ENCODE measurements at regions not wholly inside any gene's neighbourhood (a gene's known extent, or its start where the extent isn't known, plus 50 kb on each side); places are given as distances from the start of the nearest gene placed in this dataset.
"Not testable (repeated sequence)": the region's sequence is repeated elsewhere in the genome, so short reads cannot be mapped to it uniquely, and the experiment has no call there.

- DNase-seq (ENCODE audit: low read depth in 2 of 2, low spot score in 1 of 2) = no peak
Measured at GRCh38 chr12:65673156-65673690, 151.1 kb upstream of the HMGA2 start.

GRCh38 chr12:65673732-65674131 lies 150.6 kb upstream of the HMGA2 start:
- DNase-seq (ENCODE audit: low read depth in 2 of 2, low spot score in 1 of 2) = no peak

GRCh38 chr12:65675141-65675621 lies 149.1 kb upstream of the HMGA2 start:
- no peak for DNase-seq (ENCODE audit: low read depth in 2 of 2, low spot score in 1 of 2)

GRCh38 chr12:65678172-65678571 lies 146.1 kb upstream of the HMGA2 start:
- DNase-seq (ENCODE audit: low read depth in 2 of 2, low spot score in 1 of 2) = not testable (repeated sequence)

- DNase-seq (ENCODE audit: low read depth in 2 of 2, low spot score in 1 of 2) = no peak
Measured at GRCh38 chr12:65681226-65681625, 143.1 kb upstream of the HMGA2 start.

- no peak for DNase-seq (ENCODE audit: low read depth in 2 of 2, low spot score in 1 of 2)
Measured at GRCh38 chr12:65682112-65682511, 142.2 kb upstream of the HMGA2 start.

GRCh38 chr12:65684906-65685305 lies 139.4 kb upstream of the HMGA2 start:
- no peak for DNase-seq (ENCODE audit: low read depth in 2 of 2, low spot score in 1 of 2)

- DNase-seq (ENCODE audit: low read depth in 2 of 2, low spot score in 1 of 2) = no peak
Measured at GRCh38 chr12:65685514-65685913, 138.8 kb upstream of the HMGA2 start.

GRCh38 chr12:65689508-65689907 lies 134.8 kb upstream of the HMGA2 start:
- no peak for DNase-seq (ENCODE audit: low read depth in 2 of 2, low spot score in 1 of 2)

GRCh38 chr12:65690477-65690876 lies 133.8 kb upstream of the HMGA2 start:
- no peak for DNase-seq (ENCODE audit: low read depth in 2 of 2, low spot score in 1 of 2)

GRCh38 chr12:65694130-65694529 lies 130.2 kb upstream of the HMGA2 start:
- DNase-seq (ENCODE audit: low read depth in 2 of 2, low spot score in 1 of 2) = no peak

- DNase-seq (ENCODE audit: low read depth in 2 of 2, low spot score in 1 of 2) = no peak
Measured at GRCh38 chr12:65695113-65695865, 129.0 kb upstream of the HMGA2 start.

- DNase-seq (ENCODE audit: low read depth in 2 of 2, low spot score in 1 of 2) = no peak
Measured at GRCh38 chr12:65696227-65696626, 128.1 kb upstream of the HMGA2 start.

- DNase-seq (ENCODE audit: low read depth in 2 of 2, low spot score in 1 of 2) = no peak
Measured at GRCh38 chr12:65699251-65699650, 125.0 kb upstream of the HMGA2 start.

- no peak for DNase-seq (ENCODE audit: low read depth in 2 of 2, low spot score in 1 of 2)
Measured at GRCh38 chr12:65703176-65703575, 121.1 kb upstream of the HMGA2 start.

- no peak for DNase-seq (ENCODE audit: low read depth in 2 of 2, low spot score in 1 of 2)
Measured at GRCh38 chr12:65705380-65705876, 118.9 kb upstream of the HMGA2 start.

GRCh38 chr12:65707051-65707450 lies 117.2 kb upstream of the HMGA2 start:
- no peak for DNase-seq (ENCODE audit: low read depth in 2 of 2, low spot score in 1 of 2)

- no peak for DNase-seq (ENCODE audit: low read depth in 2 of 2, low spot score in 1 of 2)
Measured at GRCh38 chr12:65712260-65713004, 111.9 kb upstream of the HMGA2 start.

- DNase-seq (ENCODE audit: low read depth in 2 of 2, low spot score in 1 of 2) = no peak
Measured at GRCh38 chr12:65715961-65716360, 108.3 kb upstream of the HMGA2 start.

- DNase-seq (ENCODE audit: low read depth in 2 of 2, low spot score in 1 of 2) = no peak
Measured at GRCh38 chr12:65720136-65721130, 103.8 kb upstream of the HMGA2 start.
